ENCODE measurements at regions not wholly inside any gene's neighbourhood (a gene's known extent, or its start where the extent isn't known, plus 50 kb on each side); places are given as distances from the start of the nearest gene placed in this dataset.
A peak's percentile ranks its signal among the peaks of the same experiment; 100 is the strongest.

DNA sequence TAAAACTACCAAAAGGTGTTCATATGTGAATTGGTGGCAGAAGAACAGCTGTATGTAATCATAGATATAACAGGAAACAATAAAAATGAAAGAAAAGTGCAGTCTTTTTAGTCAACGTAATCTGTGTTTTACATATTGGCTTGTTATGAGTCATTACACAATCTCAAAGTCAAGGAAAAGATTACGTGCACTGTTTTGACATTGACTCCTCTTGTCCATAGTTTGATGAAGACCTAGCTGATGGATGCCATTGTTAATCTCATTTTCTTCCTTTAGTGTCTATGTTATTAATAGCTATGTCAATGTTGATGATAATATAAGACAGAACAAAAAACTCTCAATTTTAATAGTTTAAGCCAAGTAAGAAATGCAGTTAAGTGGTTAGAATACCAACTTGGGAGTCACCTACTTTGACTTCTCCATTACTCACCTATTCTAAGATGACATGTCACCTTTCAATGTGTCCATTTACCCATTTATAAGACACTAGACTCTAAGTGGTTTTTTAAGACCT, 84.5 kb upstream of the SAMSN1 start (continued):
- no peak for TF ChIP-seq ZNF764 (CRISPR knock-in tag; IDR thresholded peaks at IDR 0.05; ENCODE audit: low read depth)
- TF ChIP-seq NR4A1 (CRISPR knock-in tag; IDR thresholded peaks at IDR 0.05), result no peak
- no peak for TF ChIP-seq NR4A1 (tag; IDR thresholded peaks at IDR 0.05)
- TF ChIP-seq, protein P1, sequence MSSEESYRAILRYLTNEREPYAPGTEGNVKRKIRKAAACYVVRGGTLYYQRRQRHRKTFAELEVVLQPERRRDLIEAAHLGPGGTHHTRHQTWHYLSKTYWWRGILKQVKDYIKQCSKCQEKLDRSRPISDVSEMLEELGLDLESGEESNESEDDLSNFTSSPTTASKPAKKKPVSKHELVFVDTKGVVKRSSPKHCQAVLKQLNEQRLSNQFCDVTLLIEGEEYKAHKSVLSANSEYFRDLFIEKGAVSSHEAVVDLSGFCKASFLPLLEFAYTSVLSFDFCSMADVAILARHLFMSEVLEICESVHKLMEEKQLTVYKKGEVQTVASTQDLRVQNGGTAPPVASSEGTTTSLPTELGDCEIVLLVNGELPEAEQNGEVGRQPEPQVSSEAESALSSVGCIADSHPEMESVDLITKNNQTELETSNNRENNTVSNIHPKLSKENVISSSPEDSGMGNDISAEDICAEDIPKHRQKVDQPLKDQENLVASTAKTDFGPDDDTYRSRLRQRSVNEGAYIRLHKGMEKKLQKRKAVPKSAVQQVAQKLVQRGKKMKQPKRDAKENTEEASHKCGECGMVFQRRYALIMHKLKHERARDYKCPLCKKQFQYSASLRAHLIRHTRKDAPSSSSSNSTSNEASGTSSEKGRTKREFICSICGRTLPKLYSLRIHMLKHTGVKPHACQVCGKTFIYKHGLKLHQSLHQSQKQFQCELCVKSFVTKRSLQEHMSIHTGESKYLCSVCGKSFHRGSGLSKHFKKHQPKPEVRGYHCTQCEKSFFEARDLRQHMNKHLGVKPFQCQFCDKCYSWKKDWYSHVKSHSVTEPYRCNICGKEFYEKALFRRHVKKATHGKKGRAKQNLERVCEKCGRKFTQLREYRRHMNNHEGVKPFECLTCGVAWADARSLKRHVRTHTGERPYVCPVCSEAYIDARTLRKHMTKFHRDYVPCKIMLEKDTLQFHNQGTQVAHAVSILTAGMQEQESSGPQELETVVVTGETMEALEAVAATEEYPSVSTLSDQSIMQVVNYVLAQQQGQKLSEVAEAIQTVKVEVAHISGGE (CRISPR knock-in tag; IDR thresholded peaks at IDR 0.05), result 0 out of 6 replicates have a peak, but pooled peaks of 1 of the 3 experiments have one; percentile 35
- TF ChIP-seq, protein P2, sequence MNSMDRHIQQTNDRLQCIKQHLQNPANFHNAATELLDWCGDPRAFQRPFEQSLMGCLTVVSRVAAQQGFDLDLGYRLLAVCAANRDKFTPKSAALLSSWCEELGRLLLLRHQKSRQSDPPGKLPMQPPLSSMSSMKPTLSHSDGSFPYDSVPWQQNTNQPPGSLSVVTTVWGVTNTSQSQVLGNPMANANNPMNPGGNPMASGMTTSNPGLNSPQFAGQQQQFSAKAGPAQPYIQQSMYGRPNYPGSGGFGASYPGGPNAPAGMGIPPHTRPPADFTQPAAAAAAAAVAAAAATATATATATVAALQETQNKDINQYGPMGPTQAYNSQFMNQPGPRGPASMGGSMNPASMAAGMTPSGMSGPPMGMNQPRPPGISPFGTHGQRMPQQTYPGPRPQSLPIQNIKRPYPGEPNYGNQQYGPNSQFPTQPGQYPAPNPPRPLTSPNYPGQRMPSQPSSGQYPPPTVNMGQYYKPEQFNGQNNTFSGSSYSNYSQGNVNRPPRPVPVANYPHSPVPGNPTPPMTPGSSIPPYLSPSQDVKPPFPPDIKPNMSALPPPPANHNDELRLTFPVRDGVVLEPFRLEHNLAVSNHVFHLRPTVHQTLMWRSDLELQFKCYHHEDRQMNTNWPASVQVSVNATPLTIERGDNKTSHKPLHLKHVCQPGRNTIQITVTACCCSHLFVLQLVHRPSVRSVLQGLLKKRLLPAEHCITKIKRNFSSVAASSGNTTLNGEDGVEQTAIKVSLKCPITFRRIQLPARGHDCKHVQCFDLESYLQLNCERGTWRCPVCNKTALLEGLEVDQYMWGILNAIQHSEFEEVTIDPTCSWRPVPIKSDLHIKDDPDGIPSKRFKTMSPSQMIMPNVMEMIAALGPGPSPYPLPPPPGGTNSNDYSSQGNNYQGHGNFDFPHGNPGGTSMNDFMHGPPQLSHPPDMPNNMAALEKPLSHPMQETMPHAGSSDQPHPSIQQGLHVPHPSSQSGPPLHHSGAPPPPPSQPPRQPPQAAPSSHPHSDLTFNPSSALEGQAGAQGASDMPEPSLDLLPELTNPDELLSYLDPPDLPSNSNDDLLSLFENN (IDR thresholded peaks at IDR 0.05; ENCODE audit: low read depth in 2 of 2, low read length in 2 of 2), result peak in 1 of 2 experiments; percentile 55; a peak in 1 of 4 replicates
- no peak for TF ChIP-seq CBX5 (IDR thresholded peaks at IDR 0.05; ENCODE audit: borderline replicate concordance, low read depth)
- peak; percentile 44; the same call in 1 of the 2 replicates for TF ChIP-seq ZNF644 (tag; IDR thresholded peaks at IDR 0.05; ENCODE audit: low read depth)
- peak; percentile 81; the same call in 1 of the 2 replicates for TF ChIP-seq HDAC2 (IDR thresholded peaks at IDR 0.05)
- peak in 1 of 2 experiments; percentile 60; a peak in 2 of 4 replicates for TF ChIP-seq TEAD1 (CRISPR knock-in tag; IDR thresholded peaks at IDR 0.05)
- TF ChIP-seq SMARCA4 (IDR thresholded peaks at IDR 0.05), result peak; percentile 95
- peak in 1 of 2 experiments; percentile 34 for TF ChIP-seq NCOA2 (IDR thresholded peaks at IDR 0.05; ENCODE audit: partially characterized antibody in 2 of 2)
- TF ChIP-seq MBD2 (IDR thresholded peaks at IDR 0.05; ENCODE audit: borderline replicate concordance, low read depth), result 0 out of 2 replicates have a peak, but pooled peaks have one; percentile 17
- peak; percentile 48; the same call in 1 of the 2 replicates for TF ChIP-seq SMAD4 (CRISPR knock-in tag; conservative IDR thresholded peaks at IDR 0.05)
- peak in 1 of 2 experiments; percentile 71; a peak in 1 of 4 replicates for TF ChIP-seq ARNT (IDR thresholded peaks at IDR 0.05)
- TF ChIP-seq, protein P3, sequence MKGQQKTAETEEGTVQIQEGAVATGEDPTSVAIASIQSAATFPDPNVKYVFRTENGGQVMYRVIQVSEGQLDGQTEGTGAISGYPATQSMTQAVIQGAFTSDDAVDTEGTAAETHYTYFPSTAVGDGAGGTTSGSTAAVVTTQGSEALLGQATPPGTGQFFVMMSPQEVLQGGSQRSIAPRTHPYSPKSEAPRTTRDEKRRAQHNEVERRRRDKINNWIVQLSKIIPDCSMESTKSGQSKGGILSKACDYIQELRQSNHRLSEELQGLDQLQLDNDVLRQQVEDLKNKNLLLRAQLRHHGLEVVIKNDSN (CRISPR knock-in tag; IDR thresholded peaks at IDR 0.05), result no peak
- TF ChIP-seq ZNF589 (CRISPR knock-in tag; IDR thresholded peaks at IDR 0.05; ENCODE audit: low read depth), result no peak
- peak; percentile 24; the same call in 1 of the 2 replicates for TF ChIP-seq RNF2 (IDR thresholded peaks at IDR 0.05)
- TF ChIP-seq, protein P4, sequence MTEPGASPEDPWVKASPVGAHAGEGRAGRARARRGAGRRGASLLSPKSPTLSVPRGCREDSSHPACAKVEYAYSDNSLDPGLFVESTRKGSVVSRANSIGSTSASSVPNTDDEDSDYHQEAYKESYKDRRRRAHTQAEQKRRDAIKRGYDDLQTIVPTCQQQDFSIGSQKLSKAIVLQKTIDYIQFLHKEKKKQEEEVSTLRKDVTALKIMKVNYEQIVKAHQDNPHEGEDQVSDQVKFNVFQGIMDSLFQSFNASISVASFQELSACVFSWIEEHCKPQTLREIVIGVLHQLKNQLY (CRISPR knock-in tag; conservative IDR thresholded peaks at IDR 0.05), result no peak
- no peak for TF ChIP-seq ZNF232 (CRISPR knock-in tag; IDR thresholded peaks at IDR 0.05)
- TF ChIP-seq CEBPB (tag; IDR thresholded peaks at IDR 0.05), result peak; percentile 95
- TF ChIP-seq ARID1B (IDR thresholded peaks at IDR 0.05), result peak; percentile 95

Data from K562 (cell line).